IMR-90 (cell line): ENCODE measurements at regions not wholly inside any gene's neighbourhood (a gene's known extent, or its start where the extent isn't known, plus 50 kb on each side); places are given as distances from the start of the nearest gene placed in this dataset.

Experiments
- CEBPB ChIP-seq: IDR thresholded peaks from 2 replicates; pipeline ENCODE4 v1.6.1; 2012; ENCODE audit warnings: low read depth, low read length, improper control_type of control experiment
- MAFK ChIP-seq: IDR thresholded peaks from 2 replicates; pipeline ENCODE4 v1.6.1; 2012; ENCODE audit warnings: low read depth, low read length, improper control_type of control experiment

DNA sequence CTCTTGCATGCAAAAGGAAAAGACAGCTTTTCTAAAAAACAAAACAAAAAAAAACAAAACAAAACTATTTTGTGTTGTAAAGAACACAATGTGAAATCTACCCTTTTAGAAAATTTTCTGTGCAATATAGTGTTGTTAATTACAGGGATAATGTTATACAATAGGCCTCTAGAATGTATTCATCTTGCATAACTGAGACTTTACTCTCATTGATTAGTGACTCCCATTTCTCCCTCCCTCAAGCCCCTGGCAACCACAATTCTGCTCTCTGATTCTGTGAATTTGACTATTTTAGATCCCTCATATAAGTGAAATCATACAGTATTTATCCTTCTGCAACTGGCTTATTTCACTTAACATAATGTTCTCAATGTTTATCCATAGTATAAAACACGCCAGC lies 234.1 kb downstream of the TMEM161B start:
- TF ChIP-seq MAFK (no peak), CEBPB (no peak)
